ACC112 (cell line): ENCODE measurements at regions not wholly inside any gene's neighbourhood (a gene's known extent, or its start where the extent isn't known, plus 50 kb on each side); places are given as distances from the start of the nearest gene placed in this dataset.

Experiments used
- H2AFZ ChIP-seq: fragments of 200-600 bp; sonication (generic); one replicate; pipeline ENCODE4 v1.6.0; 2017; ENCODE audit warnings: antibody characterized with exemption, low read length; ENCODE audit not compliant: unreplicated experiment
- H3K27ac ChIP-seq: fragments of 200-600 bp; sonication (generic); 2 replicates; pipeline ENCODE4 v1.5.1; 2014; ENCODE audit warnings: low read depth, mild to moderate bottlenecking, antibody characterized with exemption, low read length, moderate library complexity
- H3K27me3 ChIP-seq: fragments of 200-600 bp; sonication (generic); 2 replicates; pipeline ENCODE4 v1.6.1; 2014; ENCODE audit warnings: mild to moderate bottlenecking, antibody characterized with exemption, low read length, moderate library complexity, mixed read lengths; ENCODE audit not compliant: insufficient read depth
- H3K36me3 ChIP-seq: fragments of 200-600 bp; sonication (generic); 2 replicates; pipeline ENCODE4 v1.6.1; 2016; ENCODE audit warnings: mild to moderate bottlenecking, antibody characterized with exemption, low read length, moderate library complexity, mixed read lengths; ENCODE audit not compliant: insufficient read depth
- H3K4me1 ChIP-seq: fragments of 200-600 bp; sonication (generic); one replicate; pipeline ENCODE4 v1.6.1; 2016; ENCODE audit warnings: low read length, mixed read lengths; ENCODE audit not compliant: insufficient read depth, unreplicated experiment, control insufficient read depth
- H3K4me3 ChIP-seq: fragments of 200-600 bp; sonication (generic); 2 replicates; pipeline ENCODE4 v1.5.1; 2014; ENCODE audit warnings: mild to moderate bottlenecking, low read depth, low read length
- H3K79me2 ChIP-seq: fragments of 200-600 bp; sonication (generic); one replicate; pipeline ENCODE4 v1.6.0; 2016; ENCODE audit warnings: low read length; ENCODE audit not compliant: control insufficient read depth, unreplicated experiment, insufficient read depth

- no peaks in the 10 kb centered on the region for H3K79me2 ChIP-seq
- H3K27ac ChIP-seq: no peak overlapping the region
- no peaks in the 10 kb centered on the region for H3K27me3 ChIP-seq
- no peaks in the 10 kb centered on the region for H3K36me3 ChIP-seq
- no peak overlapping the region for H3K4me3 ChIP-seq
- H2AFZ ChIP-seq: no peak overlapping the region
- H3K4me1 ChIP-seq: no peaks in the 10 kb centered on the region
Observed at GRCh38 chr3:20516311-20516710, 330.3 kb upstream of the SGO1 start.

GRCh38 chr3:20515834-20516233 is 329.8 kb upstream of the SGO1 start:
- Histone ChIP-seq H2AFZ (no peak overlapping the region), H3K4me1 (no peaks in the 10 kb centered on the region), H3K27ac (no peak overlapping the region), H3K79me2 (no peaks in the 10 kb centered on the region), H3K36me3 (no peaks in the 10 kb centered on the region), H3K27me3 (no peaks in the 10 kb centered on the region), H3K4me3 (no peak overlapping the region)

GRCh38 chr3:20511863-20512505 is 326.0 kb upstream of the SGO1 start:
- Histone ChIP-seq H3K79me2 (no peaks in the 10 kb centered on the region), H3K27ac (no peak overlapping the region), H3K36me3 (no peaks in the 10 kb centered on the region), H3K4me1 (no peaks in the 10 kb centered on the region), H3K27me3 (no peaks in the 10 kb centered on the region; the same call in 1 of the 2 replicates), H2AFZ (no peak overlapping the region), H3K4me3 (no peak overlapping the region)

- H3K4me1 ChIP-seq: no peaks in the 10 kb centered on the region
- no peak overlapping the region for H3K4me3 ChIP-seq
- H3K36me3 ChIP-seq: no peaks in the 10 kb centered on the region
- no peak overlapping the region for H2AFZ ChIP-seq
- no peak overlapping the region for H3K27ac ChIP-seq
- peaks cover 5% of the 10 kb centered on the region for H3K27me3 ChIP-seq
- H3K79me2 ChIP-seq: no peaks in the 10 kb centered on the region
Observed at GRCh38 chr3:20510396-20510795, 324.4 kb upstream of the SGO1 start.

- no peaks in the 10 kb centered on the region for H3K4me1 ChIP-seq
- H3K27ac ChIP-seq: no peak overlapping the region
- H2AFZ ChIP-seq: no peak overlapping the region
- peaks cover 14% of the 10 kb centered on the region for H3K27me3 ChIP-seq
- no peaks in the 10 kb centered on the region for H3K79me2 ChIP-seq
- H3K36me3 ChIP-seq: no peaks in the 10 kb centered on the region
- H3K4me3 ChIP-seq: no peak overlapping the region
Observed at GRCh38 chr3:20503394-20504082, 317.5 kb upstream of the SGO1 start.

- Histone ChIP-seq H3K4me3 (no peak overlapping the region), H3K36me3 (no peaks in the 10 kb centered on the region), H2AFZ (no peak overlapping the region), H3K4me1 (no peaks in the 10 kb centered on the region), H3K27ac (no peak overlapping the region), H3K79me2 (no peaks in the 10 kb centered on the region), H3K27me3 (no peaks in the 10 kb centered on the region)
Observed at GRCh38 chr3:20490996-20491395, 305.0 kb upstream of the SGO1 start.

GRCh38 chr3:20488151-20488550 is 302.1 kb upstream of the SGO1 start:
- Histone ChIP-seq H3K36me3 (no peaks in the 10 kb centered on the region), H3K79me2 (no peaks in the 10 kb centered on the region), H3K4me3 (no peak overlapping the region), H3K27me3 (no peaks in the 10 kb centered on the region), H3K4me1 (no peaks in the 10 kb centered on the region), H3K27ac (no peak overlapping the region), H2AFZ (no peak overlapping the region)

- H3K27ac ChIP-seq: no peak overlapping the region
- H3K27me3 ChIP-seq: no peaks in the 10 kb centered on the region
- no peak overlapping the region for H2AFZ ChIP-seq
- H3K79me2 ChIP-seq: no peaks in the 10 kb centered on the region
- no peaks in the 10 kb centered on the region for H3K36me3 ChIP-seq
- H3K4me1 ChIP-seq: no peaks in the 10 kb centered on the region
- H3K4me3 ChIP-seq: no peak overlapping the region
Observed at GRCh38 chr3:20484126-20484525, 298.1 kb upstream of the SGO1 start.

- Histone ChIP-seq H3K27me3 (no peaks in the 10 kb centered on the region), H3K36me3 (no peaks in the 10 kb centered on the region), H3K4me1 (no peaks in the 10 kb centered on the region)
Observed at GRCh38 chr3:20482350-20482749, 296.3 kb upstream of the SGO1 start.

GRCh38 chr3:20480786-20481365 is 294.9 kb upstream of the SGO1 start:
- H3K79me2 ChIP-seq: no peaks in the 10 kb centered on the region
- peak overlapping the region; percentile 32 for H2AFZ ChIP-seq
- H3K36me3 ChIP-seq: no peaks in the 10 kb centered on the region
- H3K27ac ChIP-seq: no peak overlapping the region
- H3K27me3 ChIP-seq: no peaks in the 10 kb centered on the region
- no peak overlapping the region for H3K4me3 ChIP-seq
- H3K4me1 ChIP-seq: no peaks in the 10 kb centered on the region

More at GRCh38 chr3:20482350-20482749, 296.3 kb upstream of the SGO1 start:
- H3K79me2 ChIP-seq: no peaks in the 10 kb centered on the region
- H3K27ac ChIP-seq: no peak overlapping the region
- no peak overlapping the region for H3K4me3 ChIP-seq
- H2AFZ ChIP-seq: no peak overlapping the region

- Histone ChIP-seq H3K36me3 (no peaks in the 10 kb centered on the region), H3K4me3 (no peak overlapping the region), H3K27me3 (no peaks in the 10 kb centered on the region), H3K79me2 (no peaks in the 10 kb centered on the region), H3K4me1 (no peaks in the 10 kb centered on the region), H3K27ac (no peak overlapping the region), H2AFZ (no peak overlapping the region)
Observed at GRCh38 chr3:20478436-20478835, 292.4 kb upstream of the SGO1 start.
